T-helper 2 cell treated with Interferon-gamma antibody and Interleukin-4, amounts not matched to agents 100 ng/mL and 5 ng/mL, for 36 hours (primary cell): ENCODE measurements at regions not wholly inside any gene's neighbourhood (a gene's known extent, or its start where the extent isn't known, plus 50 kb on each side); places are given as distances from the start of the nearest gene placed in this dataset.

Experiments
- intact Hi-C: fragments of 100-400 bp; cut with micrococcal nuclease; formaldehyde crosslinking; loops from one replicate; pipeline ENCODE4 v1.15.1; 2023

DNA sequence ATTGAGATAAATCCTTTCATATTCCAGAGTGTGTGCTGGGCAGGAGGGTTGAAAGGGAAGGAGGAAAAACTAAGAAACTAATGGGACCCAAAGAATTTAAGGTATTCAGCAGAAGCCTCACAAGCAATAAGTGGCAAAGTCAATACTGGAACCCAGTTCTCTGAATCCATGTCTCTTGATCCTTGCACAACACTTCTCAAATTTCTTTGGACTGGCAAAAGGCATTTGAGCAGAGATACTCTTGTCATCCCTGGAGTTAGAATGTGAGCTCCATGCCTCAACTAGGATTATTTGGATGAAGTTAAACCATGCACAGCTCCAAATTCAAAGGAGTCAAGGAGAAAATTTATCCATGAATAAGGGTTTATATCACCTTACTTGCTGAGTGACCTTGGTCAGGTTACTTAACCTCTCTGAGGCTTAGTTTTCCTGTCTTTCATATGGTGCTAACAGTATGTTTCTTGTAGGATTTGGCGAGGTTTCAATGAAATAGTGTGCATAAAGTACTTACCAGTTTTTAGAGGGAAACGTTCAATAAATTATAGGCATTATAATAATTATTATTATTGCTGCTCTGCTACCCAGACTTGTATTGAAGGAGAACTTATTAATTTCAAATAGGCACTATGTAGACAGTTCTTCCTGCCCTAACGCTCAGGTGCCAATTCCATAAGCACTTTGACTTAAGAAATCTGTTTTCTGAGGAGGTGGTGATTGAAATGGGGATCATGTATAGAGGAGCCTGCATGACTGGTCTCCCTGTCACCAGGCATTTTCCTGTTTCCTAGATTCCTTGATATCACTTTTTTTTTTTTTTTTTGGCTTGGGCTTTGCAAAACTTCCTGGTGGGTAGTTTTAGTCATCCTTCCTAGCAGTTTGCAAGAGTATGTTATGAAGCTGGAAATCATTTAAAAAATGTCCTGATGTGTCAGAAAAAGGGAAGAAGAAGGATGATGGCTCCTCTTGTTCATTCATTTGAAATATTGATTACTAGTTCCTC, 125.0 kb upstream of the JUN start:
- intact Hi-C loops = loop anchor here (10.0 kb wide), 1 partner anchor 136 kb away; no protein-coding TSS in a partner anchor

DNA sequence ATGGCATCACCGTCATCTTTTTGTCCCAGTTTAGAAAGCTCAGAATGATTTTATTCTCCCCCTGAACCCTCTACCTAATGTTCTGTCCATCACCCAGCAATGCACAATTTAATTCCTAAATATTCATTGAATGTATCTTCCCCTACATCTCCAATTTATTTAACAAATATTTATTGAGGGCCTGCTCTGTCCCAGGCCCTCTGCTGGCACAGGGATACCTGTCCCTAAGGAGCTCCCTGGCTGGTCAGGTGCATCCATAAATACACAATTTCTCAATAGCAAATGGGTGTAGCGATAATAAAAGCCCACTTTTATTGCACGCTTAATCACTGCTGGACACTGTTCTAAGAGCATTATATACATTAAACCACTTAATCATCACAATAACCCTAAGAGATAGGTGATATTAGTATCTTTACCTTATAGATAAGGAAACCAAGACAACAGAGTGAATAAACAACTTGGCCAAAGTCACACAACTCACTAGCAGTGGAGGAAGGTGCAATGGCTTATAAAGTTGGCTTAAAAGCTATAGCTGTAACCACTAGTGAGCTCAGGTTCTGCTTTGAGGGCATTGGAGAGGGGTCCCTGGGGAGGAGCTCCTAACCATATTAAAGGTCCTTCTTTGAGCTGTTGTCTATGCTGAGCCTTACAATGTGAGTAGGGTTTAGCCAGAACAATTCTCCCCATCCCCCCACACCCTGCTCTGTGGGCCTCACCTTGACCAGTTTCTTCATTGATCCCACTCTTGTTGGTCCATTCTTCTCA, 126.3 kb upstream of the JUN start:
- intact Hi-C loops = loop anchor here (10.0 kb wide), 1 partner anchor 135 kb away; no protein-coding TSS in a partner anchor

DNA sequence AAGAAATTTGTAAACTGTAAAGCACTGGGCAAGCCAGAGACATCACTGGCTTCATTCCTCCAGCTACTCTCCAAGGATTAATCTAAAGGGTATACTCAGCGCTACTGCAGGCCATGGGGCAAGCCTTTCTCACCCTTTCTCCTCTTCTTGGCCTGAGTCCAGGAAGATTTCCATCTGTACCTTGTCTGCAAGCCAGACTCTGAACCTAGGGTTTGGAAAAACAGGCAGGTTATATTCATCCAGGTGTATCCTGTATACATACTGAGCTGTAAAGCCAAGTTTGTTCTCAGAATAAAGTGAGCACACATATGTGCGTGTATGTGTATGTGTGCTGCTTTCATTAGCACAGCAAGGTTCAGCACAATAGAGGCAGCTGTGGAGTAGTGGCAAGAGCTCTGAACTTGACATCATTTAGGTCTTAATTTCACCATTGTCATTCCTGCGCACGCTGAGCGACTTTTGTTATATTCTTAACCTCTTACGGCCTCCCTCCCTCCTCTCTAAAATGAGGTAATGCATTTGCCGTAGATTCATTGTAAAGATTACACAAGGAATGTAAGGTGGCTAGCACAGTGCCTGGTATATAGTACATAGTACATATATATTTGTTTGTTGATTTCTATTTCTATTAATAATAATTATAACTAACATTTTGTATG, 128.1 kb upstream of the JUN start:
- intact Hi-C loops = no loop called here

DNA sequence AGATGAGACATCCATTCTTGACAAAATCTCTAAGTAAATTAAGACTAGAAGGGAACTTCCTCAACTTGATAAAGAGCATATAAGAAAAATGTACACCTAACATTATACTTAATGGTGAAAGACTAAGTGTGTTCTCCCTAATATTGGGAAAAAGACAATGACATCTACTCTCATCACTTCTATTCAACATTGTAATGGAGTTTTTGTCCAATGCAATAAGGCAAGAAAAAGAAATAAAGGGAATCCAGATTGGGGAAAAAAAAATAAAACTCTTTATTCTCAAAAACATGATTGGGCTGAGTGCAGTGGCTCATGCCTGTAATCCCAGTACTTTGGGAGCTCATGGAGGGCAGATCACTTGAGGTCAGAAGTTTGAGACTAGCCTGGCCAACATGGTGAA, 131.1 kb upstream of the JUN start:
- intact Hi-C loops = no loop called here

DNA sequence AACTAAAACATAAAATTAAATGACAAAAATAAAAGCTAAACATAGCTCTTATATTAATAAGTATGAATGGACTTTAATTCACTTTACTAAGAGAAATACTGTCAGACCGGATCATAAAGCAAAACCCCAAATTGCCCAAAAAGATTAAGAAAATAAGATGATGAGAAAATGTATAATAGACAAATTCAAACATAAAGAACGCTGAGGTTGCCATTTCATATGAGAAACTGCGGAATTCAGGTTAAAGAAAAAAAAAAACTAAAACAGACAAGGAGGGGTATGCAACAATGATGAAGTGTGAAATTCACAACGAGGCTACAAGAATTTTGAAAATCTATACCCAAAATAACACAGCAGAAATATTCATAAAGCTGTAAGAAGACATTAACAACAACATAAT, 133.6 kb upstream of the JUN start:
- intact Hi-C loops = no loop called here

DNA sequence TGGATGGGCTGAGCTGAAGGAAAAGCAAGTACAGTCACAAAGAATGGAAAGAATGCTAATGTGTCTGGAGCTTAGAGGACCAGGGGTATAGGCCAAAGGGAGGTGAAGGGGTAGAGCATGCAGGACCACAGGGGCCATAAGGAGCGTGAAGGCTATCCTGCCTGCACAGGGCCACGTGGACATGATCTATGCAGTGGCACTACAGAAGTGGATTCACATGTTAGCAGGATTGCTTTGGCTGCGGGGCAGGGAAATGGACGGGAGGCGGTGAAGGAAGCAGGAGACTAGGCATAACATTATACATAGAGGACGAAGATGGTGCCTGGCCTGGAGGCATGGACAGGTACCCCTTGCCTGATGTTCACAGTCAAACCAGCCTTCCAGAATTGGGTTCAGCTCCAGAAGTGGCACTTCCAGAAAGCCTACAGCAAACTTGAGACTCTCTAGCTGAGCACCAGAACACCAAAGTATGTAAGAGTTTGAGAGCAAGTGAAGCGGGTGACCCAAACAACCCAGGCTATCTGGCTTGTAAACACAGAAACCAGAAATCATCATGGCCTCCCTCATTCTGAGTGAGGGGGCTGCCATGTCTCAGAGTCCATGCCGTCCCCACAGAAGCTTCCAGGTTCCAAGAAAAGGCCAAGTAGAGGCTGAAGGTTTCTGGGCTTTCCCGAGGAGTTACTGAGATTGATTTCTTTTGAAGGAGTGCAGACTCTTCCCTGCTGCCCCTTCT, 135.5 kb upstream of the JUN start:
- intact Hi-C loops = no loop called here

DNA sequence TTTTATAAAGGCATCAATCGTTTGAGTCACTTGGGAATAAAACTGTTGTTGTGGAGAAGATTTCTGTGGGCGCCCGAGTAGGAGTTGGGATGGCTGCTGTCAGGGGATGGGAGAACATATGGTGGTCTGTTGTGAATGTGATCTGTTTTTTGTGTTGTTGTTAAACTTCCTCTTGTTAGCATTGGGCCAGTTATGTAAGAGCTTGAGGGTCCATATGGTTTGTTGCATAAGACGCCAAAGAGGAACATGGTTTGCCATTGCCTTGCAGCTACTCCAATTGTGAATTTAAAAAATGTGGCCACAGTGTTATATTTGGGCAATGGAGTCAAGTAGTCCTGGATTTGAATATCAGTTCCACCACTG, 136.1 kb upstream of the JUN start:
- intact Hi-C loops = no loop called here

DNA sequence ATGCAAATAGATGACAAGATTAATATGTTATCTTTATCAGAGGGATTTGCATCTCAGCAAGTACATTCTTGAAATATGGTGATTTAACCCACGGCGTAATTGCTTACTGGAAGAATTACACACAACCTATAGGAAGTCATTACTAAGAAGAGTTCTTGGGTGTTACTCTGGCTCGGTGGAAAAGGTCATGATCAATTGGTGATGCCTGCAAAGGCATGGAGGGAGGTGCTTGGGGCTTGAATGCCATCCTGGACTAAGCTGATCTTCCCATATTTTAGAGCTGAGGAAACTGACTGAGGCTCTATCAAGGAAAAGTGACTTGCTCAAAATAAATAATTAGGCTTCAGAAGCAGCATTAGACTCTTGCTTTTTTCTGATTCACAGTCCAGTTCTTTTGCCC, 137.5 kb upstream of the JUN start:
- intact Hi-C loops = no loop called here

DNA sequence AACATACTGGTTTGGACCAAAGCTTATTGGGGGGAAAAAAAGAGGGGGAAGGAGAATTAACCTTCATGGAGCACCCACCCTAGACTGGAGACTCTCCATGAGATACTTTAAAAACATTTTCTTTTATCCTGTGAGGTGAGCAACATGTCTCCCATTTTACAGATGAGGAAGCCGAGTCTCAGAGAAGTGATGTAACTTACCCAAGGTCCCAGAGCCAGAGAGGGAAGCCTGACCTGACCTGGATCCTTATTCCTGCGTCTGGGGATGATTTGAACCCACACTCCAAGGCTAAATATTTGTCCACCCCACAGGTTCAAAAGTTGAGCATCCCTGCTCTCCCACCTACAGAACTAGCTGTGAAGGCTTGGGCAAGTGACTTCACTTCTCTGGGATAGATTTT, 137.9 kb upstream of the JUN start:
- intact Hi-C loops = loop anchor here (2.0 kb wide), 1 partner anchor 19 kb away; no protein-coding TSS in a partner anchor

DNA sequence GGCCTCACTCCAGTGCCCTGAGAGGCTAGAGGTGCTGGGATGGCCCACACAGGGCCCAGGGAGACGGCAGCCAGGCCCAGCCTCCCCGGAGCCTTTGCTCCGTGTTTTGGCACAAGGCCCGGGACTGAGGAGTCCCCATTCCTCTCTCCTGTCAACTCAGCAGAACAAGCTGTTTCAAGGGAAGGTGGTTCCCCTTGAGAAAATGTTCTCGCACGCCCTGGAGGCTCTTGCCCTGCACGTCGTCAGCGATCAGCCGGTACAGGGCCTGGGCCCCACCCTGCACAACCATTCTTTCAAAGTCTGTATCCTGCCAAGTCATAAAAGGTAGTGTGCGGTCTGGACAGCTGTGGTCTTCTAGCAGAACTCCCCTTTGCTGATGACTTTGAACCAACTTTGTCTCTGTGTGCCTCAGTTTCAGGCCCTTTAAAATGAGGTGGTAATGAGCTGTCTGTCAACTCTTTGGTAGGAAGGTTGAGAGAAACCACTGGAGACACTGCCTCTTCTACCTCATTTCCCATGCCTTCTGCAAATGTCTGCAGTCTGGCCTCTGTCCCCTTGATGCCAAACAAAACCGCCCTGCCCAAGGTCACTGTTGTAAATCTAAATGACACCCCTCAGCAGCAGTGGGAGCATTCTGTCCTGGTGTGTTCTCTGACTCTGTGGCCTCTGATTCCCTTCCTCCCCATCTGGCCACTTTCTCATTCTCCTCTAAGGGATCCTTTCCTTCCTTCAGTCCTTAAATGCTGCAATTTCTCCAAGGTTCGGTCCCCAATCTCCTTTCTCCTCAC, 138.6 kb upstream of the JUN start:
- intact Hi-C loops = loop anchor here (2.0 kb wide), 1 partner anchor 18 kb away; no protein-coding TSS in a partner anchor

DNA sequence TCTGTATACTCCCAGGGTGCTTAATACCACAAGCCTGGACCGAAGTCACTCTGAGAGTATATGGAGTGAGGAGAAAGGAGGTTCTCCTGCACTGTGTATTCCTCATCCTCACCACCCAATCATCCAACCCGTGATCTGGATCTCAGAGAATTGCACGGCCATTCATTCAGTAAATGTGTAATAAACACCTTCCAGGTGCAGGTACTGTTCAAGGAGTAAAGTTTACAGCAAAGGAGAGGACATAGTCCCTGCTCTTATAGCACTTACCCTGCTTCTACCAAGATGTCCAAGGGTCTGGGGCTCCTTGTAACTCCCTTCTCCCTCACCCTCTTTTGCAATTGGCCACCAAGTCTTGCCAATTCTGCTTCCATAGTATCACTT, 139.2 kb upstream of the JUN start:
- intact Hi-C loops = loop anchor here (2.0 kb wide), 1 partner anchor 18 kb away; no protein-coding TSS in a partner anchor

DNA sequence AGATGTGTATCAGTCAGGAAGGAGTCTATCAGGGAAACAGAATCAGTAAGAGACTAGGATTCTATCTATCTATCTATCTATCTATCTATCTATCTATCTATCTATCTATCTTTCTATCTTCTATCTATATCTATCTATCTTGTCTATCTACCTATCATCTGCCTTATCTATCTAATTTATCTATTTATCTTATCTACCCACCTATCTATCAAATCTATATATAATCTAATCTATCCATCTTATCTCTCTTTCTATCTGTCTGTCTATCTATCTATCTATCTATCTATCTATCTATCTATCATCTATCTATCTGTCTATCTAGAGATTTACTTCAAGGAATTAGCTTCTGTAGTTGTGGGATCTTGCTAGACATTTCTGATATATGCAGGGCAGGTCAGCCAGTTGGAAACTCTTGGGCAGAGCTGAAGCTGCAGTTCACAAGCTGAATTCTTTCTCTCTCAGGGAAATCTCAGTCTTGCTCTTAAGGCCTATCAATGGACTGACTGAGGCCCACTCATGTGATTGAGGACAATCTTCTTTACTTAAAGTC, 140.2 kb upstream of the JUN start:
- intact Hi-C loops = no loop called here

DNA sequence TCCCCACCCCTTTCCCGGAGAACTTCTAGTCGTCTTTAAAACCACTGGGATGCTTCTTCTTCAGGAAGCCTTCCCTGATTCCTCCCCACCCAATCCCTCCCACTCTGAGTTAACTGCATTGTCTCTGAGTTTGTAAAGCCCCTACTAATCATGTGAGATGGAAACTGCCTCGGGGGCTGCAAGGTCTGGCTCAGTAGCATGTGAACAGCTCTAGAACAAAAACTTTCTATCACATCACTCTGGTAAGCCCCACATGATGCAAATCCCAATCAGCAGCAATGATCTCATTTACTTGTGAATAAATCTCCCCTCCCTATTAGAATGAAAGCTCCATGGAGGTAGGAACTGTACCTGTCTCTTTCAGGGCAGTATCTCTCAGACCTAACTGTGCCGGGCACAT, 141.0 kb upstream of the JUN start:
- intact Hi-C loops = no loop called here

DNA sequence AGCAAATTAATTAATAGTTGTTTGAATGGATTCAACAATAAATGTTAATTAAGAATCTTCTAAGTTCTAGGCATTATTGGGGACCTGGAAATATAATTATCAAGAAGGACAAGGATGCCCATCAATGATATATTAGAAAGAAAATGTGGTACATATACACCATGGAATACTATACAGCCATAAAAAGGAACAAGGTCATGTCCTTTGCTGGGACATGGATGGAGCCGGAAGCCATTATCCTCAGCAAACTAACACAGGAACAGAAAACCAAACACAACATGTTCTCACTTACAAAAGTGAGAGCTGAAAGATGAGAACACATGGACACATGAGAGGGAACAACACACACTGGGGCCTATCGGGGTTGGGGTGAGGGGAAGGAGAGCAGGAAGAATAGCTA, 141.4 kb upstream of the JUN start:
- intact Hi-C loops = no loop called here

DNA sequence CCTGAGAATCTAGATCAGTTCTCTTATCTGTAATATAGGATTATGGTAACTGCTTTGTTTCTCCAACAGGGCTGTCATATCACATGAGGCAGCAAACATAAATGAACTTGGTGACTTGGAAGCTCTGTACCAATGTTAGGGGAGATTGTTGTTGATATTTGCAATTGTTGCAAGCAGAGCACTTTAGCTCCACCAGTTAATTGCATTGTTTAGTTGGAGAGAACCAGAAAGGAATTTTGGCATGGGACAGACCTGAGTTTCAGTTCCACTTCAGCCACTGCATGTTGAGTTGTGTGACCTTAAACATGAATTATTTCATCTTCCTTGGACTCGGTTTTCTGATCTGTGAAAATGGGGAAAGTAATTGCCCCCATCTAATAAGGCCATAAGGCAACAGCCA, 142.3 kb upstream of the JUN start:
- intact Hi-C loops = no loop called here

DNA sequence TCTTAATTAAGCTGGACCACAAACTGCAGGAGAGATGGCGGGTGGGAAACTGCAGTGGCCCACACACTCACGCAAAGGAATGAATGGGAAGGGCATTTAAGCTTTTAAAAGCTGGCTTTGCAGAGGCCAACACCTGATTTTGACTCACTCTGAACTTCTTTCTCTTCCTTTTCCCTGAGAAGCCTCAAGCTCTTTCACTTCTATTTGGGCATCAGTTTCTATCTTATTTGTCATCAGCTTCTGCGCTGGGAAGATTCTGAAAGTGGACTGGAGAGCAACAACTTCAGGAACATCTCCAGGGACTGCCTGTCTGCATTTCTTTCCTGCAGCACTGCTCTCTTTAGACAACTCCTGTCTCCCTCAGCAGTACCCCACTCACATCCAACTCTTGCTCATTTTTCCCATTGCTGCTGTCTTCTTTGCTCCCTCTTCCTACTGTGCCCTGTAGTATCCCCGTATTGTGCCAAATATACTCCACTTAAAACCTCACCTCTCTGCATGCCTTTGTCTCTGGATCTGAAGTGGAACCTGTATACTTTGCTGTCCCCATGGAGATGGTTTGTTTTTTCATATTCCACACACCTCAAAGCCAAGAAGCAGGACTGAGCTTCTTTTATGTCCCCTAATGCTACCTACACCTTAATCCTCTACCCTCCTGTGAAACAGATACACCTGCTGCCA, 143.3 kb upstream of the JUN start:
- intact Hi-C loops = no loop called here

DNA sequence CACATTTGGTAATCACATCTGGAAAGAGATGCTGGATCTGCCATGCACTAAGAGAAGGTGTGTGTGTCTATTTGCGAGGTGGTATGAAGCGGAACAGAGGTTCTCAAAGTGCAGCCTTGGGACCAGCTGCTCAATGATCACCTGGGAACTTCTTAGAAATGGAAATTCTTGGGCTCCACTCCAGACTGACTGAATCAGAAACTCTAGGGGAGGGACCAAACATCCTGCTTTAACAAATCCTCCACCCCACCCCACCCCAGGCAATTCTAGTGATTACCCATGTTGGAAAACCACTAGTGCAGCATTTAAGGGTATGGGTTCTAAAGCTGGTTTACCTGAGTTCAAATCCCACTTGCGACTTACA, 143.9 kb upstream of the JUN start:
- intact Hi-C loops = no loop called here

DNA sequence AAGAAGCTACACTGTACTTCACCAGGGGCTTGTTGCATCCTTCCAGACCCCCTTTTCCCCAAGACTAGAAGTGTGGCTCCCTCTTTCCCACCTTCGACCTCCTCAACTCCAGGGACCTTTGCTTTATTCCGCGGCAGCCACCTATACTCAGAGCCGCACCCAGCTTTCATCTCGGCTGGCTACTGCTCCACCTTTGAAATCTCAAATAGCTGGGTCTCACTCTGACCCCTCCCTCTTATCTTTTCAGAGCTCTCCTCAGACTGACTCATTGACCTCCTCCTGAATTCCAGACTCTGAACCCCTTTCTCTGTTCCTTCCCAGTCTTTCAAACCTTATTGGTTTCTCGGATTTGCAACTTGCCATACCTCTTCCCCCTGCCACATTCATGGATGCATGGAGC, 144.7 kb upstream of the JUN start:
- intact Hi-C loops = no loop called here

DNA sequence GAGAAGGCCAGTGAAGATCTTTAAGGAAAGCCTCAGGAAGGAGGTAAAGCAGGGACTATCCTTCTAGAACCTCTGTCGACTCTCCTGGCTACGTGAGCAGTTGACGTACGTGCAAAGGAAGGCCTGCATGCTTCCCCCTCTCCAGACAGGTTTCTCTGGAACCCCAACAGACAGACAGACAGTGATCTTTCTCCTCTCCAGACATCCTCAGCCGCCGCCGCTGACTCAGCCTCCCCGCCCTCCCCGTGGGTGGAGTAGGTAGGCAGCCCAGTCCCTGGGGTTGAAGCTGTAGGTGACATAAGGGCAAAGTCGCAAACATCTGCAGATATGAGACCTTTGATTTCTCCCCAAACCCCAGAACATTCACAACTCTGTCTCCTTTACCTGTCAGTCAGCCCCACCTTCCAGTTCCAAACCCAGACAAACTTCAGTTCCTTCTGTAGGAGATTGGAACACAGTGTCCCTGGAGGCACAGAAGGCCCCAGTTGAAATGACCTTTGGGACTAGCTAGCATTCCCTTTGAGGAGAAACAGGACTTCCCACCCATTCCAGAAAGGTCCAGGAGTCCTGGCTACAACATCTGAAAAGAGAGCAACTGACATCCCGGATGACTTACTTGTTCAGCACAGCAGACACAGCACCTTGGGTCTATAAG, 146.0 kb upstream of the JUN start:
- intact Hi-C loops = no loop called here
